PFSK-1 (cell line): ENCODE measurements at regions not wholly inside any gene's neighbourhood (a gene's known extent, or its start where the extent isn't known, plus 50 kb on each side); places are given as distances from the start of the nearest gene placed in this dataset.

Source experiments
- POLR2AphosphoS5 ChIP-seq: IDR thresholded peaks from 2 replicates; pipeline ENCODE4 v1.6.1; 2012; ENCODE audit warnings: low read depth, mild to moderate bottlenecking, control low read depth, low read length, moderate library complexity
- REST ChIP-seq, 2 experiments: IDR thresholded peaks; 2 replicates each; pipeline versions ENCODE4 v1.6.1 to v1.8.0; 2011 to 2012; ENCODE audit warnings: low read depth in 2 of 2, low read length in 2 of 2, control low read depth in 1 of 2, inconsistent platforms in 1 of 2, mild to moderate bottlenecking in 1 of 2, moderate library complexity in 1 of 2; ENCODE audit not compliant: insufficient read depth in 1 of 2
- TAF1 ChIP-seq: IDR thresholded peaks from 2 replicates; pipeline ENCODE4 v1.6.1; 2012; ENCODE audit warnings: low read length, control low read depth, borderline replicate concordance; ENCODE audit not compliant: insufficient read depth

DNA sequence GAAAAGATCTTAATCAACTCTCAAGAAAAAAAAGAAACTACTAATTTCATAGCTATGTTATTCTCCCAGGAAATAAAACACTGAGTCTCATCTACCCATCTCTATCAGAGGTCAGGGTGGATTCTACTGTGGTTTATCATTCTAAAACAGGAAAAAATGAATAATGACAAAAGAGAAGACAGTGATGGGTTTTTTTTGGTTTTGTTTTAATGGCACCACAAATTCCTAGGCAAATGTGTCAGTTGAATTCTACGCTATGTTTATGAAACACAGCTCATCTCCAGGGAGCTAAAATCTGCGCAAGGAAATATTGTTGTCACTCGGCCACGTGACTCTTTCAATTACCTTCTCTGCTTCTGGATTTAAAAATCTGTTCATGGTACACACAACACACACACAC is 393.4 kb upstream of the SORCS1 start:
- TF ChIP-seq REST (IDR thresholded peaks at IDR 0.05; ENCODE audit: insufficient read depth in 1 of 2, low read depth in 2 of 2, low read length in 2 of 2) (no peak), TAF1 (no peak), POLR2AphosphoS5 (no peak)
